Upper lobe of left lung (tissue), 4 donors: ENCODE measurements at regions not wholly inside any gene's neighbourhood (a gene's known extent, or its start where the extent isn't known, plus 50 kb on each side); places are given as distances from the start of the nearest gene placed in this dataset.

Source experiments
- CTCF ChIP-seq, 6 experiments: fragments of 450-650 bp in 4 of 6; fragments of 200-600 bp in 2 of 6; sonication (generic) in 2 of 6; IDR thresholded peaks; one replicate each; pipeline ENCODE4 v1.5.1; 2016 to 2019; ENCODE audit warnings: antibody characterized with exemption in 6 of 6
- EP300 ChIP-seq, 4 donors: sonication (generic); formaldehyde crosslinking; IDR thresholded peaks; one replicate each; pipeline ENCODE4 v1.5.1; 2017; ENCODE audit warnings: antibody characterized with exemption in 4 of 4, control low read depth in 2 of 4
- POLR2A ChIP-seq, 4 donors: fragments of 450-650 bp; IDR thresholded peaks; one replicate each; pipeline ENCODE4 v1.5.1; 2016 to 2017; ENCODE audit warnings: antibody characterized with exemption in 4 of 4, mild to moderate bottlenecking in 2 of 4
- POLR2AphosphoS5 ChIP-seq, 2 donors: sonication (generic); formaldehyde crosslinking; IDR thresholded peaks; one replicate each; pipeline ENCODE4 v1.5.1; 2017; ENCODE audit warnings: antibody characterized with exemption in 2 of 2

GRCh38 chr11:94241896-94242295, 62.5 kb upstream of the IZUMO1R start:
- TF ChIP-seq CTCF (IDR thresholded peaks at IDR 0.05) (no peak), POLR2AphosphoS5 (IDR thresholded peaks at IDR 0.05) (no peak), POLR2A (IDR thresholded peaks at IDR 0.05) (no peak), EP300 (IDR thresholded peaks at IDR 0.05) (no peak)
